NCI-H1092 treated with DMSO at 0.1 percent for 48 hours (cell line): ENCODE measurements at regions not wholly inside any gene's neighbourhood (a gene's known extent, or its start where the extent isn't known, plus 50 kb on each side); places are given as distances from the start of the nearest gene placed in this dataset.

Experiments
- DNase-seq: peaks from one replicate; lab custom pipeline; 2025; lab: John Stamatoyannopoulos, UW

GRCh38 chr5:54644226-54644625, 126.7 kb downstream of the SNX18 start:
- no peak for DNase-seq

- DNase-seq, result no peak
These were observed 126.1 kb downstream of the SNX18 start for GRCh38 chr5:54643685-54644106.

GRCh38 chr5:54639621-54640020, 122.1 kb downstream of the SNX18 start:
- no peak for DNase-seq

GRCh38 chr5:54638106-54638505, 120.5 kb downstream of the SNX18 start:
- DNase-seq, result no peak

- DNase-seq, result no peak
These were observed 120.1 kb downstream of the SNX18 start for GRCh38 chr5:54637654-54638053.

- no peak for DNase-seq
These were observed 116.5 kb downstream of the SNX18 start for GRCh38 chr5:54634089-54634488.

- DNase-seq, result no peak
These were observed 114.7 kb downstream of the SNX18 start for GRCh38 chr5:54632131-54632701.

GRCh38 chr5:54630738-54631359, 113.3 kb downstream of the SNX18 start:
- no peak for DNase-seq

GRCh38 chr5:54629115-54629514, 111.6 kb downstream of the SNX18 start:
- no peak for DNase-seq

- DNase-seq, result no peak
These were observed 110.5 kb downstream of the SNX18 start for GRCh38 chr5:54628050-54628449.

- no peak for DNase-seq
These were observed 108.8 kb downstream of the SNX18 start for GRCh38 chr5:54626407-54626806.

- DNase-seq, result no peak
These were observed 107.4 kb downstream of the SNX18 start for GRCh38 chr5:54624805-54625568.

- DNase-seq, result no peak
These were observed 104.2 kb downstream of the SNX18 start for GRCh38 chr5:54621709-54622108.

- no peak for DNase-seq
These were observed 103.5 kb downstream of the SNX18 start for GRCh38 chr5:54621048-54621447.

- DNase-seq, result no peak
These were observed 102.8 kb downstream of the SNX18 start for GRCh38 chr5:54620141-54620933.

- DNase-seq, result no peak
These were observed 102.2 kb downstream of the SNX18 start for GRCh38 chr5:54619731-54620130.

- no peak for DNase-seq
These were observed 99.1 kb downstream of the SNX18 start for GRCh38 chr5:54616518-54617220.

GRCh38 chr5:54616031-54616430, 98.5 kb downstream of the SNX18 start:
- no peak for DNase-seq

- DNase-seq, result no peak
These were observed 97.8 kb downstream of the SNX18 start for GRCh38 chr5:54615381-54615780.

- no peak for DNase-seq
These were observed 95.2 kb downstream of the SNX18 start for GRCh38 chr5:54612711-54613110.

GRCh38 chr5:54611290-54611951, 93.9 kb downstream of the SNX18 start:
- DNase-seq, result no peak
